SU-DHL-6 (cell line): ENCODE measurements at regions not wholly inside any gene's neighbourhood (a gene's known extent, or its start where the extent isn't known, plus 50 kb on each side); places are given as distances from the start of the nearest gene placed in this dataset.

Experiments used
- CTCF ChIP-seq: fragments of 200-600 bp; sonication (generic); IDR thresholded peaks from one replicate; pipeline ENCODE4 v1.5.1; 2017; ENCODE audit warnings: antibody characterized with exemption, mild to moderate bottlenecking, low read length, moderate library complexity; ENCODE audit not compliant: insufficient read depth, poor library complexity, severe bottlenecking
- EZH2phosphoT487 ChIP-seq: fragments of 200-600 bp; sonication (generic), shearing (Covaris generic); conservative IDR thresholded peaks from 2 replicates; pipeline ENCODE4 v1.6.1; 2018; ENCODE audit warnings: mild to moderate bottlenecking, antibody characterized with exemption, low read length, moderate library complexity, mixed read lengths

DNA sequence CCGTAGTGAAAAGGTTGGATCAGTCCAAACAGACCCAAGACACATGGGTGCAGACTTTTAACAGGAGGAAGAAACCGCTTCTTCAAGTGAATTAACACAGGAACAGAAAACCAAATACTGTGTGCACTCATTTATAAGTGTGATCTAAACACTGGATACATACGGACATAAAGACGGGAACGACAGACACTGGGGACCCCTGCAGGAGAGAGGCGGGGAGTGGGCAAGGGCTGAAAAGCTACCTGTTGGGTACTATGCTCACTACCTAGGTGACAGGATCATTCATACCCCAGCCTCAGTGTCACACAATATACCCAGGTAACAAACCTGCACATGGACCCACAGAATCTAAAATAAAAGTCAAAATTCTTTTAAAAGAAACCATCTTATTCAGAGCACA lies 326.0 kb upstream of the NOCT start:
- TF ChIP-seq CTCF (no peak), EZH2phosphoT487 (no peak)
